GM12878 (cell line): ENCODE measurements at regions not wholly inside any gene's neighbourhood (a gene's known extent, or its start where the extent isn't known, plus 50 kb on each side); places are given as distances from the start of the nearest gene placed in this dataset.

Experiments
- BRCA1 ChIP-seq: IDR thresholded peaks from 2 replicates; pipeline ENCODE4 v1.6.1; 2011; ENCODE audit warnings: low read depth, low read length, improper control_type of control experiment
- GABPA ChIP-seq: IDR thresholded peaks from 2 replicates; pipeline ENCODE4 v1.6.1; 2014; ENCODE audit warnings: antibody characterized with exemption, low read depth, mild to moderate bottlenecking, inconsistent platforms
- POLR2AphosphoS5 ChIP-seq: IDR thresholded peaks from 2 replicates; pipeline ENCODE4 v1.6.1; 2011; ENCODE audit warnings: mild to moderate bottlenecking, low read length, inconsistent platforms
- SMAD1 ChIP-seq: fragments of 450-650 bp; IDR thresholded peaks from 2 replicates; pipeline ENCODE4 v1.6.1; 2018; ENCODE audit warnings: mild to moderate bottlenecking, low read depth; ENCODE audit not compliant: partially characterized antibody
- TF ChIP-seq, protein P1 (sequence below), 3 experiments: IDR thresholded peaks in 2 of 3; conservative IDR thresholded peaks in 1 of 3; 2 replicates each; pipeline ENCODE4 v1.5.1; 2011; ENCODE audit warnings: low read depth in 3 of 3, low read length in 3 of 3, mild to moderate bottlenecking in 3 of 3, control low read depth in 2 of 3, moderate library complexity in 2 of 3, inconsistent platforms in 1 of 3, mixed read lengths in 1 of 3; ENCODE audit not compliant: control insufficient read depth in 2 of 3, insufficient read depth in 1 of 3; ENCODE audit errors: extremely low read depth in 1 of 3
- TF ChIP-seq, protein P2 (sequence below): IDR thresholded peaks from 2 replicates; pipeline ENCODE4 v1.6.1; 2012; ENCODE audit warnings: mild to moderate bottlenecking, low read depth, low read length

GRCh38 chr13:106986687-106987426 lies 418.9 kb upstream of the ARGLU1 start:
- TF ChIP-seq POLR2AphosphoS5 (no peak), SMAD1 (no peak), GABPA (no peak), BRCA1 (no peak)
- TF ChIP-seq, protein P1, sequence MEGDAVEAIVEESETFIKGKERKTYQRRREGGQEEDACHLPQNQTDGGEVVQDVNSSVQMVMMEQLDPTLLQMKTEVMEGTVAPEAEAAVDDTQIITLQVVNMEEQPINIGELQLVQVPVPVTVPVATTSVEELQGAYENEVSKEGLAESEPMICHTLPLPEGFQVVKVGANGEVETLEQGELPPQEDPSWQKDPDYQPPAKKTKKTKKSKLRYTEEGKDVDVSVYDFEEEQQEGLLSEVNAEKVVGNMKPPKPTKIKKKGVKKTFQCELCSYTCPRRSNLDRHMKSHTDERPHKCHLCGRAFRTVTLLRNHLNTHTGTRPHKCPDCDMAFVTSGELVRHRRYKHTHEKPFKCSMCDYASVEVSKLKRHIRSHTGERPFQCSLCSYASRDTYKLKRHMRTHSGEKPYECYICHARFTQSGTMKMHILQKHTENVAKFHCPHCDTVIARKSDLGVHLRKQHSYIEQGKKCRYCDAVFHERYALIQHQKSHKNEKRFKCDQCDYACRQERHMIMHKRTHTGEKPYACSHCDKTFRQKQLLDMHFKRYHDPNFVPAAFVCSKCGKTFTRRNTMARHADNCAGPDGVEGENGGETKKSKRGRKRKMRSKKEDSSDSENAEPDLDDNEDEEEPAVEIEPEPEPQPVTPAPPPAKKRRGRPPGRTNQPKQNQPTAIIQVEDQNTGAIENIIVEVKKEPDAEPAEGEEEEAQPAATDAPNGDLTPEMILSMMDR (IDR thresholded peaks at IDR 0.05 in 2 of 3, conservative IDR thresholded peaks at IDR 0.05 in 1 of 3; ENCODE audit: control insufficient read depth in 2 of 3, extremely low read depth in 1 of 3, insufficient read depth in 1 of 3, low read depth in 3 of 3, low read length in 3 of 3), result no peak
- TF ChIP-seq, protein P2, sequence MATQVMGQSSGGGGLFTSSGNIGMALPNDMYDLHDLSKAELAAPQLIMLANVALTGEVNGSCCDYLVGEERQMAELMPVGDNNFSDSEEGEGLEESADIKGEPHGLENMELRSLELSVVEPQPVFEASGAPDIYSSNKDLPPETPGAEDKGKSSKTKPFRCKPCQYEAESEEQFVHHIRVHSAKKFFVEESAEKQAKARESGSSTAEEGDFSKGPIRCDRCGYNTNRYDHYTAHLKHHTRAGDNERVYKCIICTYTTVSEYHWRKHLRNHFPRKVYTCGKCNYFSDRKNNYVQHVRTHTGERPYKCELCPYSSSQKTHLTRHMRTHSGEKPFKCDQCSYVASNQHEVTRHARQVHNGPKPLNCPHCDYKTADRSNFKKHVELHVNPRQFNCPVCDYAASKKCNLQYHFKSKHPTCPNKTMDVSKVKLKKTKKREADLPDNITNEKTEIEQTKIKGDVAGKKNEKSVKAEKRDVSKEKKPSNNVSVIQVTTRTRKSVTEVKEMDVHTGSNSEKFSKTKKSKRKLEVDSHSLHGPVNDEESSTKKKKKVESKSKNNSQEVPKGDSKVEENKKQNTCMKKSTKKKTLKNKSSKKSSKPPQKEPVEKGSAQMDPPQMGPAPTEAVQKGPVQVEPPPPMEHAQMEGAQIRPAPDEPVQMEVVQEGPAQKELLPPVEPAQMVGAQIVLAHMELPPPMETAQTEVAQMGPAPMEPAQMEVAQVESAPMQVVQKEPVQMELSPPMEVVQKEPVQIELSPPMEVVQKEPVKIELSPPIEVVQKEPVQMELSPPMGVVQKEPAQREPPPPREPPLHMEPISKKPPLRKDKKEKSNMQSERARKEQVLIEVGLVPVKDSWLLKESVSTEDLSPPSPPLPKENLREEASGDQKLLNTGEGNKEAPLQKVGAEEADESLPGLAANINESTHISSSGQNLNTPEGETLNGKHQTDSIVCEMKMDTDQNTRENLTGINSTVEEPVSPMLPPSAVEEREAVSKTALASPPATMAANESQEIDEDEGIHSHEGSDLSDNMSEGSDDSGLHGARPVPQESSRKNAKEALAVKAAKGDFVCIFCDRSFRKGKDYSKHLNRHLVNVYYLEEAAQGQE, result no peak
